Trophoblast cell (in vitro differentiated cells and primary cell): ENCODE measurements at regions not wholly inside any gene's neighbourhood (a gene's known extent, or its start where the extent isn't known, plus 50 kb on each side); places are given as distances from the start of the nearest gene placed in this dataset.
A peak's percentile ranks its signal among the peaks of the same experiment; 100 is the strongest.

Experiments
- DNase-seq, 2 donors: peaks; one replicate each; pipeline ENCODE4 v3.0.0-alpha.2; 2016
- H2AFZ ChIP-seq: 2 replicates; pipeline ENCODE4 v1.6.1; 2013; ENCODE audit warnings: low read length, moderate library complexity, mild to moderate bottlenecking; ENCODE audit not compliant: insufficient read depth, poor library complexity
- H2AK5ac ChIP-seq: 2 replicates; pipeline ENCODE4 v1.6.1; 2013; ENCODE audit warnings: mild to moderate bottlenecking, low read length
- H2BK120ac ChIP-seq: 2 replicates; pipeline ENCODE4 v1.6.1; 2013; ENCODE audit warnings: low read length, mild to moderate bottlenecking, moderate library complexity; ENCODE audit not compliant: insufficient read depth, poor library complexity
- H2BK12ac ChIP-seq: 2 replicates; pipeline ENCODE4 v1.6.1; 2013; ENCODE audit warnings: mild to moderate bottlenecking, low read length, moderate library complexity
- H2BK5ac ChIP-seq: 2 replicates; pipeline ENCODE4 v1.6.1; 2013; ENCODE audit warnings: low read length, low read depth, moderate library complexity, mild to moderate bottlenecking; ENCODE audit not compliant: poor library complexity
- H3K14ac ChIP-seq: 2 replicates; pipeline ENCODE4 v1.6.1; 2013; ENCODE audit warnings: mild to moderate bottlenecking, low read length
- H3K18ac ChIP-seq: 2 replicates; pipeline ENCODE4 v1.6.1; 2013; ENCODE audit warnings: mild to moderate bottlenecking, low read length
- H3K23ac ChIP-seq: 2 replicates; pipeline ENCODE4 v1.6.1; 2013; ENCODE audit warnings: low read length
- H3K27ac ChIP-seq: 2 replicates; pipeline ENCODE4 v1.5.1; 2013; ENCODE audit warnings: low read depth, mild to moderate bottlenecking, inconsistent platforms, low read length, moderate library complexity
- H3K27me3 ChIP-seq: 2 replicates; pipeline ENCODE4 v1.6.1; 2013; ENCODE audit warnings: inconsistent platforms, mild to moderate bottlenecking, low read length, moderate library complexity; ENCODE audit not compliant: insufficient read depth
- H3K36me3 ChIP-seq, 2 experiments: 1 replicate in 1 of 2; 2 replicates in 1 of 2; pipeline ENCODE4 v1.6.1; 2013; ENCODE audit warnings: low read length in 2 of 2, mild to moderate bottlenecking in 2 of 2, moderate library complexity in 1 of 2; ENCODE audit not compliant: insufficient read depth in 2 of 2, control insufficient read depth in 1 of 2
- H3K4ac ChIP-seq: 2 replicates; pipeline ENCODE4 v1.6.1; 2013; ENCODE audit warnings: low read depth, mild to moderate bottlenecking, low read length, moderate library complexity
- H3K4me1 ChIP-seq, 2 experiments: 1 replicate in 1 of 2; 2 replicates in 1 of 2; pipeline ENCODE4 v1.6.1; 2013; ENCODE audit warnings: low read length in 2 of 2, mild to moderate bottlenecking in 2 of 2, moderate library complexity in 1 of 2; ENCODE audit not compliant: insufficient read depth in 2 of 2, control insufficient read depth in 1 of 2
- H3K4me2 ChIP-seq: 2 replicates; pipeline ENCODE4 v1.6.1; 2013; ENCODE audit warnings: inconsistent platforms, mild to moderate bottlenecking, low read length, moderate library complexity
- H3K4me3 ChIP-seq: 2 replicates; pipeline ENCODE4 v1.5.1; 2013; ENCODE audit warnings: mild to moderate bottlenecking, low read depth, low read length, inconsistent platforms
- H3K79me1 ChIP-seq: one replicate; pipeline ENCODE4 v1.6.1; 2013; ENCODE audit warnings: low read length
- H3K79me2 ChIP-seq: 2 replicates; pipeline ENCODE4 v1.6.1; 2013; ENCODE audit warnings: low read length, mild to moderate bottlenecking; ENCODE audit not compliant: control insufficient read depth, insufficient read depth, poor library complexity
- H3K9ac ChIP-seq: 2 replicates; pipeline ENCODE4 v1.6.1; 2013; ENCODE audit warnings: mild to moderate bottlenecking, low read length
- H3K9me3 ChIP-seq: 2 replicates; pipeline ENCODE4 v1.6.1; 2013; ENCODE audit warnings: low read depth, mild to moderate bottlenecking, control low read depth, inconsistent platforms, low read length; ENCODE audit not compliant: insufficient read depth
- H4K12ac ChIP-seq: 2 replicates; pipeline ENCODE4 v1.6.1; 2013; ENCODE audit warnings: low read depth, mild to moderate bottlenecking, low read length, moderate library complexity
- H4K8ac ChIP-seq: 2 replicates; pipeline ENCODE4 v1.6.1; 2013; ENCODE audit warnings: low read depth, mild to moderate bottlenecking, low read length, moderate library complexity
- H4K91ac ChIP-seq: one replicate; pipeline ENCODE4 v1.6.1; 2013; ENCODE audit warnings: low read depth, mild to moderate bottlenecking, low read length, moderate library complexity
- WGBS: extraction: QIAGEN DNeasy Blood & Tissue Kit; methylation state at CpG from one replicate; pipeline ENCODE4 v1.1.7; 2013; ENCODE audit warnings: missing lambda C conversion rate; ENCODE audit not compliant: insufficient read length, insufficient coverage; ENCODE audit errors: extremely low coverage; 5-methylcytosine and 5-hydroxymethylcytosine counted together

DNA sequence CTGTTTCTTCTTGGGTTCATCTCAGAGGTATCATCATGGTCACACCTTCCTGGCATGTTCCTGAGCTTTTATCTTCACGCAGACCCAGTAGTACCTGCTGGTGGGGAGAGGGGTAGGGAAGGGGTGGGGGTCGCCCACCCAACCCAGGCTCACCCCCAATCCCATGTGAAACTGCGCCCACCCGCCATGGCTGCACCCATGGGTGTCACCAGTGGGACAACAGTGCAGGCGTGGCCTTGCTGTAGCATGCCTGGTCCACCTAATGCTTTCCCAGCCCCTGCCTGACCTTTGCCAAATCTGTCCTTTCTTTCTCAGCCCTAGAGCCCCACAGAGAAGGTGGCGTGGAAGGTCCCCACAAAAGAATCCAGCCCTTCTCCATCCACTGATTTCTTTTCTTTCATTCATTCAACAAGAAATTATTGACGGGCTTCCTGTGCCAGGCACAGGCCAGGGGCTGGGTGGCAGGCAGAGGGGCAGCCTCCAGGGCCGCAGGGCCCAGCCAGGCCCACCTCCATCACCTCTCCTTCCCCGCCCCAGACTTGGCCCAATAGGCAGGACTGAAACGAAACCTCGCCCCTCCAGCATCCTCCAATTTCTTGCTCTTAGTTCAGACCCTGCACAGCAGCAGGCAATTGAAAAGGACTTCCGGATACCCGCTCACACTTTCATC is 79.1 kb upstream of the TNRC6C start:
- Histone ChIP-seq H3K4me1 (peaks cover 5 to 8% of the 10 kb centered on the region in 2 experiments), H4K91ac (no peak overlapping the region), H2AFZ (no peak overlapping the region), H3K9me3 (peaks cover 11% of the 10 kb centered on the region), H3K79me2 (no peaks in the 10 kb centered on the region), H3K27ac (no peak overlapping the region), H2BK12ac (no peak overlapping the region), H2BK5ac (no peak overlapping the region), H4K12ac (no peak overlapping the region), H3K4me3 (no peak overlapping the region), H3K9ac (no peak overlapping the region), H3K27me3 (no peaks in the 10 kb centered on the region), H3K4me2 (no peak overlapping the region), H3K79me1 (peaks cover 3% of the 10 kb centered on the region), H3K36me3 (no peaks in the 10 kb centered on the region), H4K8ac (no peak overlapping the region), H3K4ac (no peak overlapping the region), H3K23ac (no peak overlapping the region), H3K14ac (no peak overlapping the region), H3K18ac (no peak overlapping the region), H2BK120ac (no peak overlapping the region), H2AK5ac (no peak overlapping the region)
- WGBS: no CpG with 5 or more reads among the region's 13 CpGs
- DNase-seq: no peak

DNA sequence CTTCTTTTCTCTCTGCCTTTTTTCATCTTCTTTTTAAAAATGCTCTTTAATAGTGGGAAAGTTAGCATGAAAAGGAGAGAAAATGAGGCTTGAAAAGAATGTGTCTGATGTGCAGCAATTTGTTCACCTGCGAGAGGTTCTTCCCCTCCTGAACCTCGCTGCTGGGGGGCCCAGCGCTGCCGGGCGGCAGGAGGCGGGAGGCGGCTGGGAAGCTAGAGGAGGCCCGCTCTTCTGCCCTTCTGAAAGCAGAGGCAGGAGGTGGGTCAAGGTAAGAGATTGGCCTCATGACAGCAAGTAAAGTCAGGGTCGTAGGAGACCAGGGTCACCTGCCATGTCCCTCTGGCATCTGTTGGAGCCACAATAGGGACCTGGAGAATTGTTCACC is 78.6 kb upstream of the TNRC6C start:
- no peak overlapping the region for H3K18ac ChIP-seq
- H2AFZ ChIP-seq: no peak overlapping the region
- no peaks in the 10 kb centered on the region for H3K79me1 ChIP-seq
- H3K4me3 ChIP-seq: no peak overlapping the region
- DNase-seq: no peak
- no peak overlapping the region for H3K4ac ChIP-seq
- no peak overlapping the region for H4K91ac ChIP-seq
- peaks cover 11% of the 10 kb centered on the region for H3K9me3 ChIP-seq
- no peaks in the 10 kb centered on the region for H3K27me3 ChIP-seq
- H3K9ac ChIP-seq: no peak overlapping the region
- no peak overlapping the region for H3K27ac ChIP-seq
- no peak overlapping the region for H2BK12ac ChIP-seq
- H2BK120ac ChIP-seq: no peak overlapping the region
- WGBS: no CpG with 5 or more reads among the region's 9 CpGs
- H3K14ac ChIP-seq: no peak overlapping the region
- no peak overlapping the region for H4K12ac ChIP-seq
- no peak overlapping the region for H3K23ac ChIP-seq
- no peak overlapping the region for H2BK5ac ChIP-seq
- no peaks in the 10 kb centered on the region for H3K79me2 ChIP-seq
- no peaks in the 10 kb centered on the region for H3K36me3 ChIP-seq
- no peak overlapping the region for H4K8ac ChIP-seq
- no peak overlapping the region for H3K4me2 ChIP-seq
- no peak overlapping the region for H2AK5ac ChIP-seq
- peaks cover 1 to 3% of the 10 kb centered on the region in 2 experiments for H3K4me1 ChIP-seq

GRCh38 chr17:77880711-77881450 is 77.6 kb upstream of the TNRC6C start:
- Histone ChIP-seq H3K9ac (no peak overlapping the region), H2AFZ (no peak overlapping the region), H2BK5ac (no peak overlapping the region), H4K91ac (no peak overlapping the region), H3K4me2 (no peak overlapping the region), H2BK120ac (no peak overlapping the region), H3K79me1 (no peaks in the 10 kb centered on the region), H3K9me3 (peaks cover 8% of the 10 kb centered on the region), H2BK12ac (no peak overlapping the region), H3K27ac (no peak overlapping the region), H3K36me3 (no peaks in the 10 kb centered on the region), H3K79me2 (no peaks in the 10 kb centered on the region), H3K4ac (no peak overlapping the region), H3K4me1 (no peaks in the 10 kb centered on the region), H2AK5ac (no peak overlapping the region), H3K23ac (no peak overlapping the region), H3K18ac (no peak overlapping the region), H3K4me3 (no peak overlapping the region), H4K8ac (no peak overlapping the region), H3K27me3 (no peaks in the 10 kb centered on the region), H4K12ac (no peak overlapping the region), H3K14ac (no peak overlapping the region)
- DNase-seq: no peak
- no CpG with 5 or more reads among the region's 11 CpGs for WGBS

DNA sequence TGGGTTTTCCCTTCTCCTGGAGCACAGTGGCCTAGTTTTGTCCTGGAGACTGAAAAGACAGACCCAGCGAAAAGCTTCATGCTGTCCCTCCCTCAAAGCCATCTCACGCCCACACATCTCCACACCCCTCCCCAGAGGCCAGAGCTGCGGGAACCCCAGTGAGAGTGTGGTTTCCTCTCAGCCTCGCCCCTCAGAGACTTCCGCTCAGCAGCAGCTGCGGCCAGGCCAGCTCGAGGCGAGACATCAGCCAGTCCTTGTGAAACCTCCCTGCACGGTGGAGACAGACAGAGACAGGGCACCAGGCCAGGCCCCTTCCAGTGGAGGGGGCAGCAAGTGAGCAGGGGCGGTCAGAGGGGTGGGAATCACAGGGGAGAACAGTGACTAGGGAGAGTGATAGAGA is 77.0 kb upstream of the TNRC6C start:
- Histone ChIP-seq H3K9ac (no peak overlapping the region), H3K4me2 (no peak overlapping the region), H4K8ac (no peak overlapping the region), H2AK5ac (no peak overlapping the region), H2BK12ac (no peak overlapping the region), H3K4me3 (peak overlapping the region; percentile 25), H3K18ac (no peak overlapping the region), H3K27ac (no peak overlapping the region), H3K27me3 (no peaks in the 10 kb centered on the region), H2AFZ (no peak overlapping the region), H3K4me1 (no peaks in the 10 kb centered on the region), H4K12ac (no peak overlapping the region), H3K79me2 (no peaks in the 10 kb centered on the region), H3K9me3 (peaks cover 4% of the 10 kb centered on the region), H3K36me3 (no peaks in the 10 kb centered on the region), H3K23ac (no peak overlapping the region), H3K4ac (no peak overlapping the region), H2BK5ac (no peak overlapping the region), H2BK120ac (no peak overlapping the region), H3K79me1 (no peaks in the 10 kb centered on the region), H4K91ac (no peak overlapping the region), H3K14ac (no peak overlapping the region)
- WGBS: no CpG with 5 or more reads among the region's 10 CpGs
- DNase-seq: peak in 1 of 2 donors; percentile 20
